Subcutaneous abdominal adipose tissue (tissue), 5 donors: ENCODE measurements at regions not wholly inside any gene's neighbourhood (a gene's known extent, or its start where the extent isn't known, plus 50 kb on each side); places are given as distances from the start of the nearest gene placed in this dataset.

ENCODE experiments used
- H3K27ac ChIP-seq: one replicate; pipeline ENCODE4 v1.7.0; 2013; ENCODE audit warnings: low read depth, mild to moderate bottlenecking, inconsistent platforms, low read length, moderate library complexity
- H3K27me3 ChIP-seq, 5 donors: one replicate each; pipeline ENCODE4 v1.7.0; 2013; ENCODE audit warnings: low read length in 5 of 5, inconsistent platforms in 1 of 5; ENCODE audit not compliant: control insufficient read depth in 5 of 5, insufficient read depth in 4 of 5
- H3K36me3 ChIP-seq, 5 donors: one replicate each; pipeline ENCODE4 v1.7.0; 2013; ENCODE audit warnings: low read length in 5 of 5; ENCODE audit not compliant: control insufficient read depth in 5 of 5, insufficient read depth in 5 of 5
- H3K4me1 ChIP-seq, 5 donors: one replicate each; pipeline ENCODE4 v1.7.0; 2013; ENCODE audit warnings: low read length in 5 of 5, mild to moderate bottlenecking in 3 of 5, moderate library complexity in 1 of 5; ENCODE audit not compliant: control insufficient read depth in 5 of 5, insufficient read depth in 5 of 5
- H3K4me3 ChIP-seq, 5 donors: one replicate each; pipeline ENCODE4 v1.7.0; 2013; ENCODE audit warnings: low read length in 5 of 5, low read depth in 1 of 5
- H3K9ac ChIP-seq, 5 donors: one replicate each; pipeline ENCODE4 v1.7.0; 2013; ENCODE audit warnings: low read length in 5 of 5, mild to moderate bottlenecking in 4 of 5, moderate library complexity in 3 of 5
- H3K9me3 ChIP-seq, 5 donors: one replicate each; pipeline ENCODE4 v1.7.0; 2013; ENCODE audit warnings: low read length in 5 of 5; ENCODE audit not compliant: control insufficient read depth in 5 of 5
- donor health status: healthy.
- donor health status: healthy.
- donor health status: healthy.
- donor health status: healthy.
- donor health status: healthy.

GRCh38 chr5:124292322-124292855 is 454.1 kb downstream of the ZNF608 start:
- H3K27me3 ChIP-seq = no peaks in the 10 kb centered on the region
- no peaks in the 10 kb centered on the region for H3K36me3 ChIP-seq
- no peak overlapping the region for H3K4me3 ChIP-seq
- no peaks in the 10 kb centered on the region for H3K9me3 ChIP-seq
- H3K4me1 ChIP-seq = peaks cover 0 to 11% (median 0%) of the 10 kb centered on the region in 5 donors
- no peak overlapping the region for H3K27ac ChIP-seq
- no peak overlapping the region for H3K9ac ChIP-seq

DNA sequence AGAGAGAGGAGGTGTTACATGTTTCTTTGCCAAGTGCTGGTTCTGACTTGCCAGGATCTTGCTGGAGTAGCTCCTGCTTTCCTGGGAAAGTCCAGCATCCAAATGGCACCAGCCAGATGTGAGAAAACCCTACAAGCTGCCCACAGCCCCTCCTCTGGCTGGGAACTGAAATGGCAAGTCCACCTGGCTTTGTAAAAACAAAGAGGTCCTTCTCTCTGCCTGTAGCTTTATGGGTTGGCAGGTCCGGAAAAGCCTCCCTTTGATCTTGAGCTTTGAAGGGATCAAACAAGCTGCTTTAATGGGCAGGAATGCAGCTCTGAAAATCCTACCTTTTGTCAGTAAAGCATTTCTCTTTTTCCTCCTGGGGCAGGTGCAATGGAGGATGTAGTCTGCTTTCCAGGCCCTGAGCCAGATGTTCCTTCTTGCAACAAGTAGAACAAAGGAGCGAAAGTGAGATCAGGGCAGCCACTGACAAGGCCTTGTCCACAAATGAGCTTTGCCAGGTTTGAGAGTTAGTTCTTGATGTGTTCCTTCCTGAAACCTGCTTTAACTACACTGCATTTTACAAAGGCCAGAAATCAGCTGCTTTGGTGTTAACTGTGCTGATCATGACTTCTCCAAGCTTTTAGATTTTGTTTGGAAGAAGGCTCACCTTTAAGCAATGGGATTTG is 456.7 kb downstream of the ZNF608 start:
- H3K36me3 ChIP-seq = no peaks in the 10 kb centered on the region
- H3K9ac ChIP-seq = no peak overlapping the region
- H3K4me1 ChIP-seq = peaks cover 0 to 11% (median 0%) of the 10 kb centered on the region in 5 donors
- H3K9me3 ChIP-seq = no peaks in the 10 kb centered on the region
- H3K4me3 ChIP-seq = no peak overlapping the region
- H3K27ac ChIP-seq = no peak overlapping the region
- no peaks in the 10 kb centered on the region for H3K27me3 ChIP-seq

- H3K36me3 ChIP-seq = no peaks in the 10 kb centered on the region
- H3K4me3 ChIP-seq = no peak overlapping the region
- H3K9ac ChIP-seq = no peak overlapping the region
- H3K27ac ChIP-seq = no peak overlapping the region
- peaks cover 0 to 11% (median 0%) of the 10 kb centered on the region in 5 donors for H3K4me1 ChIP-seq
- H3K9me3 ChIP-seq = no peaks in the 10 kb centered on the region
- no peaks in the 10 kb centered on the region for H3K27me3 ChIP-seq
These were observed 457.3 kb downstream of the ZNF608 start for GRCh38 chr5:124289130-124289529.

DNA sequence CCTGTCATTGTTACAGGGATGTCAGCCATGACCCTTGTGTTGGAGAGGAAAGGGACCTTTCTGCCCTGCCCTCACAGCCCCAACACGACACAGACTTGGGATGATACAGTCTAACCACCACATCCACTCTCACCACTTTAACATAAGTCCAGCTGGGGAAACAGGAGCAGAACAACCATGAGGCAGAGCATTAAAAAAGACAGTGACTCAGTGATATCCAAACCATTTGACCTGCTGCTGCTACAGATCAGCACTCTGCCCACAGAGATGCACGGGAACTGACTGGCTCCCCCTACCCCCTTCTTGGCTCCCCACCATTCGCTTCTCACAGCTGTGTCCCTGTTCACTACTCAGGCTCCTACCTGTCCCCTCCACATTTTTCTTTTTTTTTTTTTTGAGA is 458.6 kb downstream of the ZNF608 start:
- Histone ChIP-seq H3K4me3 (no peak overlapping the region), H3K36me3 (no peaks in the 10 kb centered on the region), H3K9me3 (no peaks in the 10 kb centered on the region), H3K27me3 (no peaks in the 10 kb centered on the region), H3K9ac (no peak overlapping the region), H3K27ac (no peak overlapping the region), H3K4me1 (peaks cover 0 to 11% (median 0%) of the 10 kb centered on the region in 5 donors)

GRCh38 chr5:124285733-124286132 is 460.7 kb downstream of the ZNF608 start:
- Histone ChIP-seq H3K4me3 (no peak overlapping the region), H3K9ac (no peak overlapping the region), H3K36me3 (no peaks in the 10 kb centered on the region), H3K27ac (no peak overlapping the region), H3K4me1 (peaks cover 0 to 11% (median 0%) of the 10 kb centered on the region in 5 donors), H3K27me3 (no peaks in the 10 kb centered on the region), H3K9me3 (no peaks in the 10 kb centered on the region)

DNA sequence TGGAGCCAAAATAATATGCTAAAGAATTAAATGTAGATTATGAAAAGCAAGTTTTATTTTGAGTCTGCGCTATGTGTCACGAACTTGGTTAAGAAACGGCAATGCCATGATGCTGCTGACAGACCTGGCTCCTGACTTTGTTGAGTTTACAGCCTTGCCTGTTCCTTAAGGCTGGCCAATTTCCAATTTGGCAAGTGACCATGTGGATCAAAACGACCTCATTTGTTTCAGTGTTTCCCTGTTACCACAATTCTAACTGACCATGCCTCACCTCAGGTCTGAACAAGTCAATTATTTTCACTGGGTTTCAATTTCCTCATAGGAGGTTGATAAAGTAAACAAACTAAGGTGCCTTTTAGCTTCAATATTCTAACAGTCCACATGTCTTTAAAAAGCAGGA is 461.4 kb downstream of the ZNF608 start:
- peaks cover 0 to 11% (median 0%) of the 10 kb centered on the region in 5 donors for H3K4me1 ChIP-seq

GRCh38 chr5:124283031-124283430 is 463.4 kb downstream of the ZNF608 start:
- no peak overlapping the region for H3K27ac ChIP-seq
- H3K4me3 ChIP-seq = no peak overlapping the region
- no peak overlapping the region for H3K9ac ChIP-seq
- no peaks in the 10 kb centered on the region for H3K36me3 ChIP-seq
- no peaks in the 10 kb centered on the region for H3K4me1 ChIP-seq
- H3K9me3 ChIP-seq = no peaks in the 10 kb centered on the region
- H3K27me3 ChIP-seq = no peaks in the 10 kb centered on the region

More for the DNA sequence above, 461.4 kb downstream of the ZNF608 start:
- no peaks in the 10 kb centered on the region for H3K9me3 ChIP-seq
- H3K4me3 ChIP-seq = no peak overlapping the region
- no peak overlapping the region for H3K27ac ChIP-seq
- no peak overlapping the region for H3K9ac ChIP-seq
- no peaks in the 10 kb centered on the region for H3K27me3 ChIP-seq
- no peaks in the 10 kb centered on the region for H3K36me3 ChIP-seq

- Histone ChIP-seq H3K36me3 (no peaks in the 10 kb centered on the region), H3K9ac (no peak overlapping the region), H3K4me3 (no peak overlapping the region), H3K4me1 (no peaks in the 10 kb centered on the region), H3K9me3 (no peaks in the 10 kb centered on the region), H3K27ac (no peak overlapping the region), H3K27me3 (no peaks in the 10 kb centered on the region)
These were observed 466.4 kb downstream of the ZNF608 start for GRCh38 chr5:124280079-124280478.

DNA sequence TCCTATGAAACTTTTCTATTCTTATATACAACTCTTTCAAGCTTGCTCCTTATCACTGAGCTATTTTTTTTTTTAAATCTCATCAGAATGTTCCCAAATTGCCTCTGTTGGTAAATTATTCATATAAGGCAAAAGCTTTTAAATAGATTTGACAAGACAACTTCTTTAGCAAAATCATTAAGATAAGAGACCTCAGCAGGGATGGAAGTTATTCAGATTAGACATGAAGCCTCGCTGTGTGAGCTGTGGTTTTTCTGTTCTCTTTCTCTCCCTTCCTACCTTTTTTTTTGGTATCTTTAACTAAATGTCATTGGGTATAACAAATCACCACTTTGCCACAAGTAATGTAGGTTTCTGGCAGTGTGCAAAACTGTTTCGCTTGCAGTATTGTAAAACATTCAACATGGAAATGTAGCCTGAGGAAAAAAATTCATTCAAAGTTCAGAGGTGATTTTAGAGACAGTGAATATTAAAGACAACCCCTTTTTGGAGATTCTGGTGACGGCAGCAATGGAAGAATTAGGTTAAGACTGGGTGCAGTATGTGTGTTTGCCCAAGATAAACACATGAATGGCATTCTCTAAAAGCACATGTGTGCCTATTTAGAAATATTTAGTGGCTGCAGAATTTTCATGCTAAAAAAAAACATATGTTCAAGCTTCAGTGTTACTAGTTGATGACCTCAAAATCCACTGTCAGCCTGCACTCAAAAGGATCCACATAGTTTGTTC is 467.1 kb downstream of the ZNF608 start:
- no peaks in the 10 kb centered on the region for H3K27me3 ChIP-seq
- H3K4me1 ChIP-seq = no peaks in the 10 kb centered on the region
- H3K4me3 ChIP-seq = no peak overlapping the region
- no peak overlapping the region for H3K9ac ChIP-seq
- no peaks in the 10 kb centered on the region for H3K9me3 ChIP-seq
- H3K27ac ChIP-seq = no peak overlapping the region
- H3K36me3 ChIP-seq = no peaks in the 10 kb centered on the region

- Histone ChIP-seq H3K27me3 (no peaks in the 10 kb centered on the region), H3K4me3 (no peak overlapping the region), H3K9ac (no peak overlapping the region), H3K4me1 (no peaks in the 10 kb centered on the region), H3K36me3 (no peaks in the 10 kb centered on the region), H3K9me3 (no peaks in the 10 kb centered on the region), H3K27ac (no peak overlapping the region)
These were observed 467.8 kb downstream of the ZNF608 start for GRCh38 chr5:124278636-124279035.
